ENCODE measurements at regions not wholly inside any gene's neighbourhood (a gene's known extent, or its start where the extent isn't known, plus 50 kb on each side); places are given as distances from the start of the nearest gene placed in this dataset.

DNA sequence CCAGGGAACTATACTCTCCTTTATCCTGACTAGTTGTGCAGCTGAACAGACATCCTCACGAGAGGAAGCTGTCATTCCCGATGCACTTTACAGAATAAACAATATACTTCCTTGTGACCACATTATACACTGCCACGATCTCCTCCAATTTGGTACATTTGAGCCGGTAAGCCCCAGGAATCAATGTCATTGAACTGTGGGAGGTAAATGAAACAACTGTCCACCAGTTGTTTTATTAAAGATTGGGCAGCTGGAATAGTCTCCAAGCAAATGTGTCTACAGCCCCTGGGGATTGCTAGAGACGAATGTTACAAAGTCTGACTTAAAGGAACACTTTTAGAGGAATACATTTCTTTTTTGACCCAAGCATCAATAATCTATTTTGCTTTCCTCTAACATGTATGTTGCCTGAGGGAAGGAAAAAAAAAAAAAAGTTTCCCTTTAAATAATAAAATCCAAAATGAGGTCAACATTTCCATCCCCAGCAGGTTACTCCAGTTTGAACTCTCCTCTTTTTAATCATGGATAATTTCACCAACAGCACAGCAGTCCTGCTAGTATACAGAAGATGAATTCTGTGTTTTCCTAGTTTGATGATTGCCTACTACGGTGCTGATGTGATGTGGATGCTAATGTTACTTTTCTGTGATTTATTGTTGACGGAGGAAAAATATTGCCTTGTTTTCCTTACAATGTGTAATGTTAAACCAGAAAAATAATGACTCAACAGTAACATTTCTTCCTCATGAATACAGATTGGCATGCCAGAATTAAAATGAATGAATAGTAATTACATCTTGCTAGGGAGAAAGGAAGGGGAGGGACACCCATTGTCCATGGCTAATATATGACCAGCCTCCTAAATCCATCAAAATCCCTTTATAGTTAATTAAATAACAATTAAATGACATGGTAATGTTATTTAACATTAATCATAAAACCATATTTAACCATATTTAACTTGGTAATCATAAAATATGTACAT, 360.9 kb downstream of the NEBL start:
- TF ChIP-seq CTCF (IDR thresholded peaks at IDR 0.05) (no peak), POLR2A (IDR thresholded peaks at IDR 0.05) (no peak)

Data from esophagus squamous epithelium (tissue), 4 donors.